PC-3 (cell line): ENCODE measurements at regions not wholly inside any gene's neighbourhood (a gene's known extent, or its start where the extent isn't known, plus 50 kb on each side); places are given as distances from the start of the nearest gene placed in this dataset. TPM values are rescaled to one million over a fixed set of nuclear protein-coding genes. Genes with fewer than 3 reads are reported as not detected.

Experiments
- ATAC-seq: fragments of 200-7000 bp; cut with Tn5 transposase; 2 replicates; pipeline ENCODE4 v1.9.1; 2020; ENCODE audit warnings: mild to moderate bottlenecking, moderate library complexity
- BruUV-seq: library from RNA; stranded (reverse); fragments of 400-500 nt; replicated peaks from 2 replicates; lab custom pipeline; 2021; lab: Mats Ljungman, UMichigan
- CTCF ChIA-PET: fragments of 300-600 bp; sonication (Branson Sonifier 250); formaldehyde crosslinking; loops from one replicate; lab custom pipeline; 2022; ENCODE audit warnings: antibody characterized with exemption; lab: Charles Lee
- POLR2A ChIA-PET: fragments of 300-600 bp; sonication (Branson Sonifier 250); formaldehyde crosslinking; loops from one replicate; lab custom pipeline; 2022; ENCODE audit warnings: antibody characterized with exemption; ENCODE audit not compliant: unreplicated experiment; lab: Charles Lee
- DNase-seq: peaks from one replicate; pipeline ENCODE4 v3.0.0-alpha.2; 2015
- H2AFZ ChIP-seq: fragments of 300-600 bp; sonication (generic); 2 replicates; pipeline ENCODE4 v1.6.0; 2016; ENCODE audit warnings: antibody characterized with exemption, low read length
- H3F3A ChIP-seq: fragments of 300-600 bp; sonication (generic); one replicate; pipeline ENCODE4 v1.6.0; 2017; ENCODE audit warnings: antibody characterized with exemption, low read length, control low read depth, mild to moderate bottlenecking; ENCODE audit not compliant: unreplicated experiment
- H3K27ac ChIP-seq: fragments of 300-600 bp; sonication (generic); 2 replicates; pipeline ENCODE4 v1.5.1; 2016; ENCODE audit warnings: mild to moderate bottlenecking, low read length
- H3K27me3 ChIP-seq: fragments of 300-600 bp; sonication (generic); 2 replicates; pipeline ENCODE4 v1.6.1; 2016; ENCODE audit warnings: low read length, mixed read lengths
- H3K36me3 ChIP-seq: fragments of 300-600 bp; sonication (generic); 2 replicates; pipeline ENCODE4 v1.6.1; 2016; ENCODE audit warnings: low read depth, mixed run types, low read length, mixed read lengths
- H3K4me1 ChIP-seq: fragments of 300-600 bp; sonication (generic); 2 replicates; pipeline ENCODE4 v1.5.1; 2016; ENCODE audit warnings: low read length; ENCODE audit not compliant: insufficient read depth
- H3K4me2 ChIP-seq: fragments of 300-600 bp; sonication (generic); 2 replicates; pipeline ENCODE4 v1.6.0; 2016; ENCODE audit warnings: low read length
- H3K4me3 ChIP-seq: fragments of 300-600 bp; sonication (generic); 2 replicates; pipeline ENCODE4 v1.5.1; 2016; ENCODE audit warnings: mild to moderate bottlenecking, low read length, mixed read lengths
- H3K79me2 ChIP-seq: fragments of 300-600 bp; sonication (generic); 2 replicates; pipeline ENCODE4 v1.6.1; 2017; ENCODE audit warnings: low read length, mixed read lengths
- H3K9ac ChIP-seq: fragments of 300-600 bp; sonication (generic); 2 replicates; pipeline ENCODE4 v1.6.0; 2016; ENCODE audit warnings: mild to moderate bottlenecking, low read length
- H3K9me2 ChIP-seq: fragments of 300-600 bp; sonication (generic); replicated peaks from 2 replicates; pipeline ENCODE4 v1.6.1; 2016; ENCODE audit warnings: mixed run types, low read length, mixed read lengths
- H3K9me3 ChIP-seq: fragments of 300-600 bp; sonication (generic); 2 replicates; pipeline ENCODE4 v1.6.1; 2016; ENCODE audit warnings: low read length, mixed read lengths
- H4K20me1 ChIP-seq: fragments of 300-600 bp; sonication (generic); 2 replicates; pipeline ENCODE4 v1.6.1; 2016; ENCODE audit warnings: low read length, mixed read lengths
- CTCF ChIP-seq: fragments of 300-600 bp; sonication (generic); conservative IDR thresholded peaks from 2 replicates; pipeline ENCODE4 v1.5.1; 2017; ENCODE audit warnings: antibody characterized with exemption, low read depth, mild to moderate bottlenecking, low read length
- EZH2 ChIP-seq: fragments of 300-600 bp; sonication (generic); IDR thresholded peaks from one replicate; pipeline ENCODE4 v1.6.1; 2017; ENCODE audit warnings: antibody characterized with exemption, mild to moderate bottlenecking, low read length; ENCODE audit not compliant: unreplicated experiment
- EZH2phosphoT487 ChIP-seq: fragments of 300-600 bp; sonication (generic); IDR thresholded peaks from 2 replicates; pipeline ENCODE4 v1.6.1; 2018; ENCODE audit warnings: mild to moderate bottlenecking, antibody characterized with exemption, low read length, borderline replicate concordance
- intact Hi-C: fragments of 100-400 bp; cut with micrococcal nuclease; formaldehyde crosslinking; loops from 2 replicates; pipeline ENCODE4 v1.9.0; 2023
- microRNA-seq: library from miRNA; unstranded; fragments of <30 nt; microRNA quantifications from one replicate; pipeline ENCODE4 v1.1.0, GENCODE V29; 2020; ENCODE audit not compliant: unreplicated experiment

DNA sequence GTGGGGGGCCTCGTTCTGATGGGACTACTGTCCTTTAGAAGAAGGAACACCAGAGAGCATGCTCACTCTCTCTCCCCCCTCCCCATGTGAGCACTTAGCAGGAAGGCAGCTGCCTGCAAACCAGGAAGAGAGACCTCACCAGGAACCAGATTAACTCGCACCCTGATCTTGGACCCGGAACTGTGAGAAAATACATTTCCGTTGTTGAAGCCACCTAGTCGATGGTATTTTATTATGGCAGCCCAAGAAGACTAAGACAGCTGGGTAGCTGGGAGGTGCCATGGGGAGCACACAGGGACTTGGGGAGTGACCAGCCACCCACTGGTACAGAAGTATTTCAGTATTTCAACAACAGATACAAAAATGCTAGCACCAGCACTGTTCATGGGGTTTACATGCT is 59.0 kb downstream of the VCPKMT start:
- H3K27me3 ChIP-seq: no peaks in the 10 kb centered on the region
- H3K27ac ChIP-seq: no peak overlapping the region
- DNase-seq (no peak), ATAC-seq (no peak)
- H3K36me3 ChIP-seq: no peaks in the 10 kb centered on the region
- no peak overlapping the region for H3K4me3 ChIP-seq
- H4K20me1 ChIP-seq: no peaks in the 10 kb centered on the region
- no TSS peak for BruUV-seq
- POLR2A ChIA-PET: interaction anchor here (0.7 kb wide), 1 partner anchor 158 kb away, joined by 3 read pairs; no protein-coding TSS in a partner anchor
- no peak overlapping the region for H2AFZ ChIP-seq
- no peak overlapping the region for H3K9ac ChIP-seq
- H3K4me2 ChIP-seq: no peak overlapping the region
- H3K9me3 ChIP-seq: no peaks in the 10 kb centered on the region
- H3K4me1 ChIP-seq: peaks cover 24% of the 10 kb centered on the region
- H3K9me2 ChIP-seq: no peaks in the 10 kb centered on the region
- intact Hi-C loops: no loop called here
- H3K79me2 ChIP-seq: no peaks in the 10 kb centered on the region
- peaks cover 5% of the 10 kb centered on the region for H3F3A ChIP-seq
- TF ChIP-seq EZH2phosphoT487 (no peak), EZH2 (no peak), CTCF (no peak)
- CTCF ChIA-PET: no interaction called here

GRCh38 chr14:50058113-50058512 is 58.3 kb downstream of the VCPKMT start:
- H3K27ac ChIP-seq: no peak overlapping the region
- TF ChIP-seq EZH2phosphoT487 (no peak), EZH2 (no peak), CTCF (no peak)
- no peaks in the 10 kb centered on the region for H3K9me2 ChIP-seq
- no peak overlapping the region for H2AFZ ChIP-seq
- no peak overlapping the region for H3K9ac ChIP-seq
- H3K9me3 ChIP-seq: no peaks in the 10 kb centered on the region
- no peaks in the 10 kb centered on the region for H3K27me3 ChIP-seq
- H3K4me3 ChIP-seq: no peak overlapping the region
- CTCF ChIA-PET: no interaction called here
- BruUV-seq: no TSS peak
- peaks cover 32% of the 10 kb centered on the region for H3K4me1 ChIP-seq
- peaks cover 5% of the 10 kb centered on the region for H3F3A ChIP-seq
- DNase-seq: no peak
- POLR2A ChIA-PET: no interaction called here
- intact Hi-C loops: no loop called here
- no peaks in the 10 kb centered on the region for H3K36me3 ChIP-seq
- no peaks in the 10 kb centered on the region for H3K79me2 ChIP-seq
- H3K4me2 ChIP-seq: no peak overlapping the region
- H4K20me1 ChIP-seq: no peaks in the 10 kb centered on the region
- ATAC-seq: no peak

Small RNAs in the stretch of these regions (microRNA-seq; reads per million reads assigned to microRNA genes)
- not detected for gene MIR6076
